ENCODE measurements at regions not wholly inside any gene's neighbourhood (a gene's known extent, or its start where the extent isn't known, plus 50 kb on each side); places are given as distances from the start of the nearest gene placed in this dataset.

- Histone ChIP-seq H3K4me3 (ENCODE audit: low read length) (no peak overlapping the region), H3K9me2 (ENCODE audit: insufficient read depth, low read length) (no peaks in the 10 kb centered on the region), H3K27me3 (ENCODE audit: insufficient read depth, low read depth, low read length) (no peaks in the 10 kb centered on the region), H3K4me2 (ENCODE audit: low read length) (no peak overlapping the region), H4K20me1 (ENCODE audit: insufficient read depth) (no peaks in the 10 kb centered on the region), H2AFZ (ENCODE audit: low read depth, low read length) (no peak overlapping the region), H3K36me3 (ENCODE audit: insufficient read depth, low read length) (no peaks in the 10 kb centered on the region), H3K79me2 (replicated peaks; ENCODE audit: insufficient read depth, low read length) (no peaks in the 10 kb centered on the region), H3K27ac (ENCODE audit: low read length) (no peak overlapping the region), H3K9me3 (ENCODE audit: low read length) (no peaks in the 10 kb centered on the region), H3F3A (ENCODE audit: insufficient read depth, low read length, poor library complexity, severe bottlenecking) (no peaks in the 10 kb centered on the region), H3K9ac (ENCODE audit: low read length) (no peak overlapping the region)
- TF ChIP-seq POLR2AphosphoS5 (IDR thresholded peaks at IDR 0.05) = no peak
- TF ChIP-seq MXI1 (conservative IDR thresholded peaks at IDR 0.05; ENCODE audit: poor library complexity, severe bottlenecking) = no peak
- TF ChIP-seq REST (IDR thresholded peaks at IDR 0.05; ENCODE audit: borderline replicate concordance) = no peak
- no peak for TF ChIP-seq TAF1 (IDR thresholded peaks at IDR 0.05; ENCODE audit: low read depth)
- TF ChIP-seq RAD21 (conservative IDR thresholded peaks at IDR 0.05) = no peak
- TF ChIP-seq SMC3 (conservative IDR thresholded peaks at IDR 0.05; ENCODE audit: poor library complexity) = no peak
- TF ChIP-seq EP300 (conservative IDR thresholded peaks at IDR 0.05; ENCODE audit: poor library complexity, severe bottlenecking) = no peak
- TF ChIP-seq CTCF (IDR thresholded peaks at IDR 0.05; ENCODE audit: poor library complexity, severe bottlenecking) = no peak
- TF ChIP-seq EZH2 (IDR thresholded peaks at IDR 0.05; ENCODE audit: borderline replicate concordance, insufficient read depth, low read length, poor library complexity, severe bottlenecking) = no peak
Observed at GRCh38 chr15:62605282-62605681, 437.3 kb upstream of the TPM1 start.

GRCh38 chr15:62606376-62607113 lies 436.0 kb upstream of the TPM1 start:
- Histone ChIP-seq H3K4me3 (ENCODE audit: low read length) (no peak overlapping the region), H2AFZ (ENCODE audit: low read depth, low read length) (no peak overlapping the region), H3F3A (ENCODE audit: insufficient read depth, low read length, poor library complexity, severe bottlenecking) (no peaks in the 10 kb centered on the region), H3K9me2 (ENCODE audit: insufficient read depth, low read length) (no peaks in the 10 kb centered on the region), H3K27me3 (ENCODE audit: insufficient read depth, low read depth, low read length) (no peaks in the 10 kb centered on the region), H3K9me3 (ENCODE audit: low read length) (no peaks in the 10 kb centered on the region), H4K20me1 (ENCODE audit: insufficient read depth) (no peaks in the 10 kb centered on the region), H3K79me2 (replicated peaks; ENCODE audit: insufficient read depth, low read length) (no peaks in the 10 kb centered on the region), H3K36me3 (ENCODE audit: insufficient read depth, low read length) (no peaks in the 10 kb centered on the region), H3K4me2 (ENCODE audit: low read length) (no peak overlapping the region), H3K9ac (ENCODE audit: low read length) (no peak overlapping the region), H3K27ac (ENCODE audit: low read length) (no peak overlapping the region)
- TF ChIP-seq RAD21 (conservative IDR thresholded peaks at IDR 0.05) (no peak), CTCF (IDR thresholded peaks at IDR 0.05; ENCODE audit: poor library complexity, severe bottlenecking) (no peak), EP300 (conservative IDR thresholded peaks at IDR 0.05; ENCODE audit: poor library complexity, severe bottlenecking) (no peak), POLR2AphosphoS5 (IDR thresholded peaks at IDR 0.05) (no peak), EZH2 (IDR thresholded peaks at IDR 0.05; ENCODE audit: borderline replicate concordance, insufficient read depth, low read length, poor library complexity, severe bottlenecking) (no peak), TAF1 (IDR thresholded peaks at IDR 0.05; ENCODE audit: low read depth) (no peak), MXI1 (conservative IDR thresholded peaks at IDR 0.05; ENCODE audit: poor library complexity, severe bottlenecking) (no peak), REST (IDR thresholded peaks at IDR 0.05; ENCODE audit: borderline replicate concordance) (no peak), SMC3 (conservative IDR thresholded peaks at IDR 0.05; ENCODE audit: poor library complexity) (no peak)
